Activated CD4-positive, alpha-beta T cell treated with anti-CD3 and anti-CD28 coated beads, Interleukin-2, amount 10 ng/mL, durations not matched to agents 24 days and 14 days (primary cell): ENCODE measurements at regions not wholly inside any gene's neighbourhood (a gene's known extent, or its start where the extent isn't known, plus 50 kb on each side); places are given as distances from the start of the nearest gene placed in this dataset.
"Not testable (repeated sequence)": the region's sequence is repeated elsewhere in the genome, so short reads cannot be mapped to it uniquely, and the experiment has no call there.

Experiments
- DNase-seq: peaks from one replicate; pipeline ENCODE4 v3.0.0; 2022
- H3K27ac Mint-ChIP-seq: one replicate; pipeline ENCODE4 v1.8.0; 2022; ENCODE audit warnings: mild to moderate bottlenecking, mixed read lengths
- H3K27me3 Mint-ChIP-seq: one replicate; pipeline ENCODE4 v1.8.0; 2022; ENCODE audit warnings: mixed read lengths
- H3K36me3 Mint-ChIP-seq: one replicate; pipeline ENCODE4 v1.8.0; 2022; ENCODE audit warnings: low read depth, mild to moderate bottlenecking, mixed read lengths
- H3K4me1 Mint-ChIP-seq: one replicate; pipeline ENCODE4 v1.8.0; 2021; ENCODE audit warnings: mixed read lengths
- H3K4me3 Mint-ChIP-seq: one replicate; pipeline ENCODE4 v1.8.0; 2022; ENCODE audit warnings: mild to moderate bottlenecking, moderate library complexity, mixed read lengths
- H3K9me3 Mint-ChIP-seq: one replicate; pipeline ENCODE4 v1.8.0; 2021; ENCODE audit warnings: mixed read lengths
- intact Hi-C: fragments of 100-400 bp; cut with micrococcal nuclease; formaldehyde crosslinking; loops from one replicate; pipeline ENCODE4 v1.15.1; 2023

DNA sequence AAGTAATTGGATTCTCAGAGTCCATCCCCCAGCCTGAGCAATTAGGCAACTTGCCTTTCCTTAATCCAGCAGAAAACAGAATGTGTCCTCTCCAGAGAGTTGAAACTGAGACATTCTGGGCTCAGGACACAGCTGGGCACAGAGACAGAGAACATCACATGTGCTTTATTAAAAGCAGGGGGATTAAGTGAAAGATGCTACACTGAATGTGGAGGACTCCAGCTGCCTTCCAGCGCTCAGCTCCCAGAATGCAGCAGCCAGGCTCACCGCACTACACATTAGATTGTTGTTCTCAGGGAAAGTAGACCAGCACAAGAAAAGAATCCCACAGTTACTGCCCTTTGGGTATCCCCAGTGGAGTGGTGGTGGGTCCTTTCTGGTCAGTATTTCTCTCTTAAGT, 141.6 kb upstream of the IL12B start:
- Mint-ChIP-seq H3K27me3 (peaks cover 44% of the 10 kb centered on the region), H3K4me1 (peaks cover 8% of the 10 kb centered on the region), H3K36me3 (no peaks in the 10 kb centered on the region), H3K9me3 (peaks cover 20% of the 10 kb centered on the region), H3K27ac (no peak overlapping the region), H3K4me3 (no peak overlapping the region)
- DNase-seq, result no peak
- intact Hi-C loops, result no loop called here

DNA sequence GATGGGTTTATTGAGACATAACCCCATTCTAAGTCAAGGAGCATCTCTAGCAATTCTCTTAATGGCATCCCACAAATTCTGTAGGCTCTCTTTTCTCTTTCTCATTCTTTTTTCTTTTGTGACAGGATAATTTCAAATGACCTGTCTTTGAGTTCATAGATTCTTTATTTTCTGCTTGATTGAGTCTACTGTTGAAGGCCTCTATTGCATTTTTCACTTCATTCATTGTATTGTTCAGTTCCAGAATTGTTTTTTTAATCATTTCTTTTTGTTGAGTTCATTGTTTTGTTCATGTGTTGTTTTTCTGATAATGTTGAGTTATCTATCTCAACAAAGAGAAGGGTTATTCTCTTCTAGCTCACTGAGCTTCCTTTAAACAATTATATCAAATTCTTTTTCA, 144.7 kb upstream of the IL12B start:
- H3K9me3 Mint-ChIP-seq, result peaks cover 26% of the 10 kb centered on the region
- no peak for DNase-seq
- H3K27me3 Mint-ChIP-seq, result peaks cover 37% of the 10 kb centered on the region
- H3K27ac Mint-ChIP-seq, result no peak overlapping the region
- H3K36me3 Mint-ChIP-seq, result no peaks in the 10 kb centered on the region
- H3K4me3 Mint-ChIP-seq, result no peak overlapping the region
- intact Hi-C loops, result no loop called here
- peaks cover 7% of the 10 kb centered on the region for H3K4me1 Mint-ChIP-seq

DNA sequence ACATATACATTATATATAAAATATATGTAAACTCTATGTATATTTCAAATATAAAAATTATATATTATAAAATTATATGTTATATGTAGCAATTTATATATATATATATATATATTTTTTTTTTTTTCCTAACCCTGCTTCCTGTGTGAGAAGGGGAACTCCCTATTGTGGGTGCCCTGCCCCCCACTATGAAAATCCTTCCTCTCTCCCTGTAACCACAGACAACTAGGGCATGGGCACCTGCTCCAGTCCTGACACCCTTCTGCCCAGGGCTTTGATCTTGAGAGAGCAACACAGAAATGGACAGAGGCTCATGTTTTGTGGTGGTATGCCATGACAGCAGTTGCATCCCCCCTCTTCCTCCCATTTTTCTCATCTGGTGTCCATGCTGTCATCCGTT, 148.7 kb upstream of the IL12B start:
- Mint-ChIP-seq H3K27me3 (peaks cover 33% of the 10 kb centered on the region), H3K4me1 (peaks cover 7% of the 10 kb centered on the region), H3K4me3 (peak overlapping the region; percentile 4), H3K36me3 (no peaks in the 10 kb centered on the region), H3K9me3 (peaks cover 22% of the 10 kb centered on the region), H3K27ac (no peak overlapping the region)
- intact Hi-C loops, result no loop called here
- DNase-seq, result no peak

GRCh38 chr5:159480849-159481248, 150.6 kb upstream of the IL12B start:
- Mint-ChIP-seq H3K36me3 (no peaks in the 10 kb centered on the region), H3K4me1 (peaks cover 7% of the 10 kb centered on the region), H3K9me3 (peaks cover 11% of the 10 kb centered on the region), H3K27me3 (peaks cover 34% of the 10 kb centered on the region), H3K27ac (no peak overlapping the region), H3K4me3 (no peak overlapping the region)
- no peak for DNase-seq
- intact Hi-C loops, result no loop called here

- no peak for DNase-seq
- peaks cover 30% of the 10 kb centered on the region for H3K27me3 Mint-ChIP-seq
- H3K27ac Mint-ChIP-seq, result no peak overlapping the region
- intact Hi-C loops, result no loop called here
- peaks cover 8% of the 10 kb centered on the region for H3K9me3 Mint-ChIP-seq
- H3K4me3 Mint-ChIP-seq, result no peak overlapping the region
- no peaks in the 10 kb centered on the region for H3K36me3 Mint-ChIP-seq
- peaks cover 7% of the 10 kb centered on the region for H3K4me1 Mint-ChIP-seq
These were observed 151.5 kb upstream of the IL12B start for GRCh38 chr5:159481751-159482150.

GRCh38 chr5:159486836-159487235, 156.5 kb upstream of the IL12B start:
- Mint-ChIP-seq H3K4me3 (no peak overlapping the region), H3K36me3 (no peaks in the 10 kb centered on the region), H3K9me3 (no peaks in the 10 kb centered on the region), H3K4me1 (no peaks in the 10 kb centered on the region), H3K27ac (no peak overlapping the region), H3K27me3 (peaks cover 32% of the 10 kb centered on the region)
- intact Hi-C loops, result no loop called here
- no peak for DNase-seq

GRCh38 chr5:159488516-159488915, 158.2 kb upstream of the IL12B start:
- Mint-ChIP-seq H3K4me3 (no peak overlapping the region), H3K9me3 (no peaks in the 10 kb centered on the region), H3K36me3 (no peaks in the 10 kb centered on the region), H3K4me1 (no peaks in the 10 kb centered on the region), H3K27me3 (peaks cover 28% of the 10 kb centered on the region), H3K27ac (no peak overlapping the region)
- no peak for DNase-seq
- intact Hi-C loops, result no loop called here

- H3K36me3 Mint-ChIP-seq, result no peaks in the 10 kb centered on the region
- no peaks in the 10 kb centered on the region for H3K9me3 Mint-ChIP-seq
- peaks cover 29% of the 10 kb centered on the region for H3K27me3 Mint-ChIP-seq
- intact Hi-C loops, result no loop called here
- H3K27ac Mint-ChIP-seq, result no peak overlapping the region
- H3K4me3 Mint-ChIP-seq, result no peak overlapping the region
- no peaks in the 10 kb centered on the region for H3K4me1 Mint-ChIP-seq
- DNase-seq, result no peak
These were observed 159.5 kb upstream of the IL12B start for GRCh38 chr5:159489779-159490178.

GRCh38 chr5:159490507-159490906, 160.2 kb upstream of the IL12B start:
- Mint-ChIP-seq H3K27ac (no peak overlapping the region), H3K9me3 (no peaks in the 10 kb centered on the region), H3K4me3 (no peak overlapping the region), H3K36me3 (no peaks in the 10 kb centered on the region), H3K27me3 (peaks cover 29% of the 10 kb centered on the region), H3K4me1 (no peaks in the 10 kb centered on the region)
- intact Hi-C loops, result no loop called here
- no peak for DNase-seq

- H3K4me1 Mint-ChIP-seq, result no peaks in the 10 kb centered on the region
- intact Hi-C loops, result no loop called here
- H3K9me3 Mint-ChIP-seq, result peaks cover 4% of the 10 kb centered on the region
- no peak for DNase-seq
- H3K4me3 Mint-ChIP-seq, result no peak overlapping the region
- peaks cover 35% of the 10 kb centered on the region for H3K27me3 Mint-ChIP-seq
- H3K36me3 Mint-ChIP-seq, result no peaks in the 10 kb centered on the region
- no peak overlapping the region for H3K27ac Mint-ChIP-seq
These were observed 163.4 kb upstream of the IL12B start for GRCh38 chr5:159493696-159494095.

DNA sequence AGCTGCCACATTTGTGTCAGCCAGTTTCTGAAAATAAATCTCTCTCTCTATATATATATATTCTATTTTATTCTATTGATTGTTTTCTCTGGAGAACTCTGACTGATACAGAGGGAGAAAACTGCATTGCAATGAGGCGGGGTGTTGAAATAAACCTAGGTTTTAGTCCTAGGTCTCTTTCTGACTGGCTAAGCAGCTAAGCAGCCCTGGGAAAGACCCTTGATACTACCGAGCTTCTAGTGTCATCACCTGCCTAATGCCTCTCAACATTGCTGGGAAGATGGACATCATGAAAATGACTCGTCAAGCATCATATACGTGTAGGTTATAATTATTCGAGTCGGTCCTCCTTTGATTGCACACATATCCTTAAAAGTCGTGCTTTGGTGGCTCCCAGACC, 166.5 kb upstream of the IL12B start:
- no peak for DNase-seq
- Mint-ChIP-seq H3K4me1 (no peaks in the 10 kb centered on the region), H3K36me3 (no peaks in the 10 kb centered on the region), H3K27ac (no peak overlapping the region), H3K4me3 (no peak overlapping the region), H3K27me3 (peaks cover 27% of the 10 kb centered on the region), H3K9me3 (peaks cover 5% of the 10 kb centered on the region)
- intact Hi-C loops, result no loop called here

DNA sequence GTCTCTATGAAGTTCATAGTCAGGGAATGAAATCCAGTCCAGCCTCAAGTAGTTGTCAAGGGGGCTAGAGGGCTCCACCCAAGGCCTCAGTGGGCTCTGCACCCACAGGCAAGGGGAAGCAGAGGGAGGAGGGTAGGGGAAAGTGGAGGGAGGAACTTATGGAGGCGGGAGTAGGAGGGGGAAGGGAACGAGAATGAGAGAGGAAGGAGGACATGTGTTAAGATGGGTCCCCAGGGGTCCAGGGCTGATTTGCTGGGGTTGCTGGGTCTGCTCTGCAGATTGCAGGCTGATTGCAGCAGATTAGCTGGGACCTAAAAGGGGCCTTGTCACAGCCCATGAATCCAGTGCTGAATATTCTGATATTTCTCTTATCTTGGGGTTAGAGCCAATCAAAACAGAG, 166.9 kb upstream of the IL12B start:
- no peak for DNase-seq
- intact Hi-C loops, result no loop called here
- H3K4me1 Mint-ChIP-seq, result no peaks in the 10 kb centered on the region
- no peak overlapping the region for H3K27ac Mint-ChIP-seq
- no peak overlapping the region for H3K4me3 Mint-ChIP-seq
- H3K9me3 Mint-ChIP-seq, result peaks cover 5% of the 10 kb centered on the region
- H3K27me3 Mint-ChIP-seq, result peaks cover 23% of the 10 kb centered on the region
- no peaks in the 10 kb centered on the region for H3K36me3 Mint-ChIP-seq

DNA sequence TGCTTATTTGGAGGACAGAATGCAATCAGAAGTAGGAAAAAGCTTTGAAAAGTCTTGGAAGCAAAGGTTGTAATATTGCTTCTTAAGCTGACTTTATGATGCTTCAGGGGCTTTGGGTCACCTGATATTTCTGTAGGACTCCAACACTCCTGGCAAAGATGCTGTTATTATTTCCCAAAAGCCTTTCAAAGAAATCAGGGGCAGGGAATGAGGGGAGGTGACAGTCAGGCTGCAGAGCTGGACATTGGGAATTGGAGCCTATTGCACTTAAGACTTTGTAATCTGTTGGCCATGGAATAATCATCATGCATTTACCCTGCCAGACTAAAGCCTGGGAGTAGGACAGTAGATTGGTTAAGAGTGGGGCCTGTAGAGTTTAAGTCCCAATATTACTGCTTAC, 168.3 kb upstream of the IL12B start:
- no peaks in the 10 kb centered on the region for H3K4me1 Mint-ChIP-seq
- intact Hi-C loops, result no loop called here
- no peak overlapping the region for H3K27ac Mint-ChIP-seq
- DNase-seq, result no peak
- H3K36me3 Mint-ChIP-seq, result no peaks in the 10 kb centered on the region
- H3K27me3 Mint-ChIP-seq, result peaks cover 23% of the 10 kb centered on the region
- H3K4me3 Mint-ChIP-seq, result no peak overlapping the region
- H3K9me3 Mint-ChIP-seq, result peaks cover 5% of the 10 kb centered on the region

DNA sequence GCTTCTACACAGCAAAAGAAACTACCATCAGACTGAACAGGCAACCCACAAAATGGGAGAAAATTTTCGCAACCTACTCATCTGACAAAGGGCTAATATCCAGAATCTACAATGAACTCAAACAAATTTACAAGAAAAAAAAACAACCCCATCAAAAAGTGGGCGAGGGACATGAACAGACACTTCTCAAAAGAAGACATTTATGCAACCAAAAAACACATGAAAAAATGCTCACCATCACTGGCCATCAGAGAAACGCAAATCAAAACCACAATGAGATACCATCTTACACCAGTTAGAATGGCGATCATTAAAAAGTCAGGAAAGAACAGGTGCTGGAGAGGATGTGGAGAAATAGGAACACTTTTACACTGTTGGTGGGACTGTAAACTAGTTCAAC, 171.8 kb upstream of the IL12B start:
- H3K27ac Mint-ChIP-seq, H3K4me1 Mint-ChIP-seq, H3K36me3 Mint-ChIP-seq, H3K9me3 Mint-ChIP-seq, DNase-seq, intact Hi-C loops, H3K27me3 Mint-ChIP-seq, H3K4me3 Mint-ChIP-seq: not testable (repeated sequence)

GRCh38 chr5:159503236-159503635, 172.9 kb upstream of the IL12B start:
- Mint-ChIP-seq H3K27me3 (peaks cover 8% of the 10 kb centered on the region), H3K36me3 (no peaks in the 10 kb centered on the region), H3K4me1 (no peaks in the 10 kb centered on the region), H3K27ac (no peak overlapping the region), H3K9me3 (peaks cover 5% of the 10 kb centered on the region), H3K4me3 (no peak overlapping the region)
- DNase-seq, result no peak
- intact Hi-C loops, result no loop called here
